GM21367 (cell line): ENCODE measurements at regions not wholly inside any gene's neighbourhood (a gene's known extent, or its start where the extent isn't known, plus 50 kb on each side); places are given as distances from the start of the nearest gene placed in this dataset.
"Not testable (repeated sequence)": the region's sequence is repeated elsewhere in the genome, so short reads cannot be mapped to it uniquely, and the experiment has no call there.

Experiments used
- ATAC-seq: cut with Tn5 transposase; IDR thresholded peaks from one replicate; pipeline ENCODE4 v1.9.1; 2021; ENCODE audit not compliant: unreplicated experiment

- no peak for ATAC-seq
Measured at GRCh38 chr13:54676526-54677113, 1648.0 kb downstream of the OLFM4 start.

- no peak for ATAC-seq
Measured at GRCh38 chr13:54682184-54682583, 1653.6 kb downstream of the OLFM4 start.

GRCh38 chr13:54687173-54687572 is 1658.6 kb downstream of the OLFM4 start:
- ATAC-seq = no peak

GRCh38 chr13:54699831-54700230 is 1671.2 kb downstream of the OLFM4 start:
- ATAC-seq = no peak

- no peak for ATAC-seq
Measured at GRCh38 chr13:54705738-54706137, 1677.1 kb downstream of the OLFM4 start.

- no peak for ATAC-seq
Measured at GRCh38 chr13:54706336-54706735, 1677.7 kb downstream of the OLFM4 start.

GRCh38 chr13:54709546-54709945 is 1680.9 kb downstream of the OLFM4 start:
- ATAC-seq = no peak

- no peak for ATAC-seq
Measured at GRCh38 chr13:54733639-54734038, 1705.0 kb downstream of the OLFM4 start.

GRCh38 chr13:54737211-54737610 is 1708.6 kb downstream of the OLFM4 start:
- ATAC-seq = not testable (repeated sequence)

- ATAC-seq = no peak
Measured at GRCh38 chr13:54742984-54743383, 1714.4 kb downstream of the OLFM4 start.

- no peak for ATAC-seq
Measured at GRCh38 chr13:54744747-54745146, 1716.1 kb downstream of the OLFM4 start.

- no peak for ATAC-seq
Measured at GRCh38 chr13:54750521-54750920, 1721.9 kb downstream of the OLFM4 start.

GRCh38 chr13:54758795-54759194 is 1730.2 kb downstream of the OLFM4 start:
- no peak for ATAC-seq

- no peak for ATAC-seq
Measured at GRCh38 chr13:54768214-54768613, 1739.6 kb downstream of the OLFM4 start.

GRCh38 chr13:54775501-54776191 is 1747.0 kb downstream of the OLFM4 start:
- ATAC-seq = no peak

- ATAC-seq = no peak
Measured at GRCh38 chr13:54787754-54788153, 1759.1 kb downstream of the OLFM4 start.

GRCh38 chr13:54799621-54800226 is 1771.1 kb downstream of the OLFM4 start:
- no peak for ATAC-seq

GRCh38 chr13:54802226-54802625 is 1773.6 kb downstream of the OLFM4 start:
- ATAC-seq = no peak

- no peak for ATAC-seq
Measured at GRCh38 chr13:54805743-54806142, 1777.1 kb downstream of the OLFM4 start.

- not testable (repeated sequence) for ATAC-seq
Measured at GRCh38 chr13:54821938-54822470, 1793.4 kb downstream of the OLFM4 start.

- not testable (repeated sequence) for ATAC-seq
Measured at GRCh38 chr13:54829391-54830068, 1800.9 kb downstream of the OLFM4 start.

GRCh38 chr13:54836273-54836672 is 1807.7 kb downstream of the OLFM4 start:
- no peak for ATAC-seq
